ENCODE measurements at regions not wholly inside any gene's neighbourhood (a gene's known extent, or its start where the extent isn't known, plus 50 kb on each side); places are given as distances from the start of the nearest gene placed in this dataset.

GRCh38 chr7:137172105-137172590 lies 171.4 kb downstream of the PTN start:
- Histone ChIP-seq H3K9me3 (ENCODE audit: control insufficient read depth in 4 of 4, low read length in 3 of 4) (no peaks in the 10 kb centered on the region), H3K9ac (ENCODE audit: low read depth in 1 of 2, low read length in 2 of 2) (no peak overlapping the region), H3K4me3 (ENCODE audit: low read depth in 1 of 3, low read length in 3 of 3) (no peak overlapping the region), H3K27ac (ENCODE audit: low read depth in 1 of 2, low read length in 2 of 2) (no peak overlapping the region), H3K36me3 (ENCODE audit: control insufficient read depth in 4 of 4, insufficient read depth in 3 of 4, low read depth in 1 of 4, low read length in 3 of 4) (no peaks in the 10 kb centered on the region), H3K27me3 (ENCODE audit: control insufficient read depth in 4 of 4, insufficient read depth in 4 of 4, low read length in 3 of 4) (no peaks in the 10 kb centered on the region), H3K4me1 (ENCODE audit: control insufficient read depth in 4 of 4, insufficient read depth in 4 of 4, low read length in 3 of 4) (no peaks in the 10 kb centered on the region)
- WGBS, result 52% methylated on average over 1 of the region's 1 CpG
- TF ChIP-seq EGR1 (IDR thresholded peaks at IDR 0.05; ENCODE audit: low read depth in 2 of 2), result no peak
- TF ChIP-seq CTCF (IDR thresholded peaks at IDR 0.05; ENCODE audit: low read depth, low read length, missing input control), result no peak
- no peak for TF ChIP-seq MAX (IDR thresholded peaks at IDR 0.05)
- TF ChIP-seq REST (IDR thresholded peaks at IDR 0.05), result no peak
- TF ChIP-seq NR2F2 (IDR thresholded peaks at IDR 0.05), result no peak
- TF ChIP-seq FOXA1 (IDR thresholded peaks at IDR 0.05), result no peak
- no peak for TF ChIP-seq ZBTB33 (IDR thresholded peaks at IDR 0.05)
- no peak for TF ChIP-seq SP1 (IDR thresholded peaks at IDR 0.05)
- no peak for TF ChIP-seq JUND (IDR thresholded peaks at IDR 0.05)
- no peak for TF ChIP-seq FOXA2 (IDR thresholded peaks at IDR 0.05)
- TF ChIP-seq YY1 (IDR thresholded peaks at IDR 0.05), result no peak
- no peak for DNase-seq (ENCODE audit: low spot score)

GRCh38 chr7:137169282-137169698 lies 174.2 kb downstream of the PTN start:
- H3K9ac ChIP-seq (ENCODE audit: low read depth in 1 of 2, low read length in 2 of 2), result no peak overlapping the region
- H3K36me3 ChIP-seq (ENCODE audit: control insufficient read depth in 4 of 4, insufficient read depth in 3 of 4, low read depth in 1 of 4, low read length in 3 of 4), result no peaks in the 10 kb centered on the region
- H3K4me3 ChIP-seq (ENCODE audit: low read depth in 1 of 3, low read length in 3 of 3), result no peak overlapping the region
- WGBS, result 14% methylated on average over 8 of the region's 8 CpGs
- peaks cover 0 to 3% (median 0%) of the 10 kb centered on the region in 4 donors for H3K27me3 ChIP-seq (ENCODE audit: control insufficient read depth in 4 of 4, insufficient read depth in 4 of 4, low read length in 3 of 4)
- TF ChIP-seq CTCF (IDR thresholded peaks at IDR 0.05; ENCODE audit: low read depth, low read length, missing input control), result peak; percentile 91
- peak; percentile 99 to 100 for TF ChIP-seq RAD21 (IDR thresholded peaks at IDR 0.05)
- TF ChIP-seq GABPA (IDR thresholded peaks at IDR 0.05 in 1 of 2, conservative IDR thresholded peaks at IDR 0.05 in 1 of 2), result no peak
- TF ChIP-seq RXRA (IDR thresholded peaks at IDR 0.05), result peak; percentile 49 to 71
- DNase-seq (ENCODE audit: low spot score), result peak; percentile 38
- no peaks in the 10 kb centered on the region for H3K4me1 ChIP-seq (ENCODE audit: control insufficient read depth in 4 of 4, insufficient read depth in 4 of 4, low read length in 3 of 4)
- no peaks in the 10 kb centered on the region for H3K9me3 ChIP-seq (ENCODE audit: control insufficient read depth in 4 of 4, low read length in 3 of 4)
- H3K27ac ChIP-seq (ENCODE audit: low read depth in 1 of 2, low read length in 2 of 2), result no peak overlapping the region

All from liver (tissue), 8 donors.